ENCODE measurements at regions not wholly inside any gene's neighbourhood (a gene's known extent, or its start where the extent isn't known, plus 50 kb on each side); places are given as distances from the start of the nearest gene placed in this dataset.

GRCh38 chr2:172216477-172216876, 113.8 kb upstream of the DLX2 start:
- DNase-seq (ENCODE audit: low read depth): no peak
- TF ChIP-seq CTCF (IDR thresholded peaks at IDR 0.05; ENCODE audit: control insufficient read depth, extremely low read depth, insufficient read depth): no peak
- no peak overlapping the region for H3K4me3 ChIP-seq (ENCODE audit: low read depth, low read length)

DNA sequence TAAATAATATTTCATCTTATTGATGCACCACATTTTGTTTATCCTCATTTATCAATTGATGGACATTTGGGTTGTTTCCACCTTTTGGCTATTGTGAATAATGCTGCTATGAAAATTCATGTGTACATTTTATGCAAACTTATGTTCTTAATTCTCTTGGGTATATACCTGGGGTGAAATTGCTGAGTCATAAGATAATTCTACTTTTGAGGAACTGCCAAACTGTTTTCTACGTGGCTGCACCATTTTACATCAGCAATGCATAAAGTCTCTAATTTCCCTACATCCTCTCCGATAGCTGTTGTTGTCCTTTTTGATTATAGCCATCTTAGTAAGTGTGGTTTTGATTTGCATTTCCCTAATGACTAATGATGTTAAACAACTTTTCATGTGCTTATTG, 116.5 kb upstream of the DLX2 start:
- DNase-seq (ENCODE audit: low read depth): no peak
- no peak for TF ChIP-seq CTCF (IDR thresholded peaks at IDR 0.05; ENCODE audit: control insufficient read depth, extremely low read depth, insufficient read depth)
- no peak overlapping the region for H3K4me3 ChIP-seq (ENCODE audit: low read depth, low read length)

DNA sequence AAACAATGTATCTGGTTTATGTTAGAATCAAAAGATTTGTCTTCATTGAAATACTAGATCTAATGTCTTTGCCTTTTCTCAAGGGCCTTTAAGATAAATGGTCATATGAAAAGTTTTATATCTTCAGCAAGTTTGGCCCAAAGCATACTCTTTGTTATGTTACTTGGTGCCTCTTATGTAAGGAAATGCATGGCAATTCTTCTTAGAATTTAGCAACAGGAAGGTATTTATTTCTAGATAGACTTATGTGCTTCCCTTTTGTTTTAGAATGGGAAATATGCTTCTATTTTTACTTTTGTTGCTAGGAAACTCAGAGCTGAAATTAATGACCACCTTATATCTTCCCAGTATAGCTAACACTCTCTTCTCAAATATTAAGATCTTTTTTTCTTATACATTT, 117.4 kb upstream of the DLX2 start:
- TF ChIP-seq CTCF (IDR thresholded peaks at IDR 0.05; ENCODE audit: control insufficient read depth, extremely low read depth, insufficient read depth): no peak
- DNase-seq (ENCODE audit: low read depth): no peak

GRCh38 chr2:172223601-172224054, 120.9 kb upstream of the DLX2 start:
- no peak for TF ChIP-seq CTCF (IDR thresholded peaks at IDR 0.05; ENCODE audit: control insufficient read depth, extremely low read depth, insufficient read depth)
- no peak overlapping the region for H3K4me3 ChIP-seq (ENCODE audit: low read depth, low read length)
- no peak for DNase-seq (ENCODE audit: low read depth)

More for the DNA sequence above, 117.4 kb upstream of the DLX2 start:
- no peak overlapping the region for H3K4me3 ChIP-seq (ENCODE audit: low read depth, low read length)

DNA sequence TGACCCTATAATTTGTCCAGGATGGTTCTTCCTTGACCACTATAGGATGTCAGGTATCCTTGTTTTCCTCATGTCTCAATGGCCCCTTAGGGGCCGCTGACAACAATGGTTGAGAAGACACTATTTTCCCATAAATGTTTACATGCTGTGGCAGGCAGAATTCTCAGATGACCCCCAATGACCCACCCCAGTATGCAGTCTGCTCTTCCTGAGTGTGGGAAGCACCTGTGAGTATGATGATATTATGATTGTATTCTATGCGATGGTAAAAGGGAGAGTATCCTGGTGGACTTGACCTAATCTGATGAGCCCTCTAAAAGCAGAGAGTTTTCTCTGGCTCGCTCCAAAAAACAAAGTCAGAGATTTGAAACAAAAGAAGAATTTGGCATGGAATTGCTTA, 123.1 kb upstream of the DLX2 start:
- TF ChIP-seq CTCF (IDR thresholded peaks at IDR 0.05; ENCODE audit: control insufficient read depth, extremely low read depth, insufficient read depth): no peak
- DNase-seq (ENCODE audit: low read depth): no peak
- no peak overlapping the region for H3K4me3 ChIP-seq (ENCODE audit: low read depth, low read length)

- no peak for DNase-seq (ENCODE audit: low read depth)
- no peak overlapping the region for H3K4me3 ChIP-seq (ENCODE audit: low read depth, low read length)
- TF ChIP-seq CTCF (IDR thresholded peaks at IDR 0.05; ENCODE audit: control insufficient read depth, extremely low read depth, insufficient read depth): peak; percentile 64
Observed at GRCh38 chr2:172226244-172227061, 123.8 kb upstream of the DLX2 start.

DNA sequence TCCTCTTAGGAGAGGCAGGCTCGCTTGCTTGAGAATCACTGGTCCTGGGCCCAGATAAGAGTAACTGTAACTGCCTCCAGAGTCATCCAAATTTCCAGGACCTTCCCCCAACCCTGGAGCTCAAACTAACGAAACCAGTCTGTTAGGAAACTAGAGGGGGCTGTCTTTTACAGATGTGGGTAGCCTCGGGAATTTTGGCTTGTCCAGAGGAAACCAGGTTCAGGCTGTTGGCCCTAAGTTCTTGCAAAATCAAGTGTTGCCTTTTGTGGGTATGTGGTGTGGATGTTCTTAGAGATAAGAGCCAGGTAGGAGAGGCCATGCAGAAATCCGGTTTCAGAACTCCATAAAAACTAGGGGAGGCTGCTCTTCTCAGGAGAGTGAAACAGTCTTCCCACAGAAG, 125.0 kb upstream of the DLX2 start:
- H3K4me3 ChIP-seq (ENCODE audit: low read depth, low read length): no peak overlapping the region
- no peak for DNase-seq (ENCODE audit: low read depth)
- no peak for TF ChIP-seq CTCF (IDR thresholded peaks at IDR 0.05; ENCODE audit: control insufficient read depth, extremely low read depth, insufficient read depth)
